ENCODE measurements at regions not wholly inside any gene's neighbourhood (a gene's known extent, or its start where the extent isn't known, plus 50 kb on each side); places are given as distances from the start of the nearest gene placed in this dataset.

DNA sequence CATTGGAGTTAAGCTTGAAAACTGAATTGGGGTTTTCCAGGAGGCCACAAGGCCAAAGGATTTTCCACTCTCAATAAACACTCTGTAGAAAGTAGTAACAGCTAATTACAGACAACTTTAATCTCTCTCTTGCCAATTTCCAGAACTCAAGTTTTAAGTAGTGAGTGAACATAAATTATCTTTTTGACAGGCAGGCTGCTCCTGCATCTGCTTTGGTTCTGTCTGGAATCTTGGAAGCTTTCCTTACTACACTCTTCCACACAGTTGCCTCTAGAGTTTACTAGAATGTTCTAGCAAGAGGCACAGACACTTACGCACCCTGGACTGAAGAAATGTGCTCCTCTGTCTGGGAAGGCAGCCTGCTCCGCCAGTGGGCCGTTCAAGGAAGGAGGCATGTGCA is 90.5 kb upstream of the WAC start:
- TF ChIP-seq, protein P1, sequence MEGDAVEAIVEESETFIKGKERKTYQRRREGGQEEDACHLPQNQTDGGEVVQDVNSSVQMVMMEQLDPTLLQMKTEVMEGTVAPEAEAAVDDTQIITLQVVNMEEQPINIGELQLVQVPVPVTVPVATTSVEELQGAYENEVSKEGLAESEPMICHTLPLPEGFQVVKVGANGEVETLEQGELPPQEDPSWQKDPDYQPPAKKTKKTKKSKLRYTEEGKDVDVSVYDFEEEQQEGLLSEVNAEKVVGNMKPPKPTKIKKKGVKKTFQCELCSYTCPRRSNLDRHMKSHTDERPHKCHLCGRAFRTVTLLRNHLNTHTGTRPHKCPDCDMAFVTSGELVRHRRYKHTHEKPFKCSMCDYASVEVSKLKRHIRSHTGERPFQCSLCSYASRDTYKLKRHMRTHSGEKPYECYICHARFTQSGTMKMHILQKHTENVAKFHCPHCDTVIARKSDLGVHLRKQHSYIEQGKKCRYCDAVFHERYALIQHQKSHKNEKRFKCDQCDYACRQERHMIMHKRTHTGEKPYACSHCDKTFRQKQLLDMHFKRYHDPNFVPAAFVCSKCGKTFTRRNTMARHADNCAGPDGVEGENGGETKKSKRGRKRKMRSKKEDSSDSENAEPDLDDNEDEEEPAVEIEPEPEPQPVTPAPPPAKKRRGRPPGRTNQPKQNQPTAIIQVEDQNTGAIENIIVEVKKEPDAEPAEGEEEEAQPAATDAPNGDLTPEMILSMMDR (IDR thresholded peaks at IDR 0.05): no peak
- no peak for TF ChIP-seq POLR2A (IDR thresholded peaks at IDR 0.05)
